WTC11 (cell line): ENCODE measurements at regions not wholly inside any gene's neighbourhood (a gene's known extent, or its start where the extent isn't known, plus 50 kb on each side); places are given as distances from the start of the nearest gene placed in this dataset.

Source experiments
- ATF3 ChIP-seq: sonication (generic); formaldehyde crosslinking; conservative IDR thresholded peaks from 2 replicates; pipeline ENCODE4 v1.8.1; 2022; ENCODE audit warnings: mild to moderate bottlenecking, missing genetic modification reagents
- CTCF ChIP-seq: fragments of 200-600 bp; IDR thresholded peaks from 2 replicates; pipeline ENCODE4 v1.8.0; 2022; ENCODE audit warnings: antibody characterized with exemption
- HMGXB4 ChIP-seq: sonication (generic); formaldehyde crosslinking; IDR thresholded peaks from 2 replicates; pipeline ENCODE4 v1.8.1; 2023; ENCODE audit warnings: mild to moderate bottlenecking, moderate library complexity, missing genetic modification reagents
- PREB ChIP-seq: sonication (generic); formaldehyde crosslinking; IDR thresholded peaks from 2 replicates; pipeline ENCODE4 v1.8.1; 2022; ENCODE audit warnings: mild to moderate bottlenecking, missing genetic modification reagents, moderate library complexity, borderline replicate concordance
- SMAD4 ChIP-seq: sonication (generic); formaldehyde crosslinking; IDR thresholded peaks from 2 replicates; pipeline ENCODE4 v1.8.0; 2022; ENCODE audit warnings: mild to moderate bottlenecking, missing genetic modification reagents
- TEAD4 ChIP-seq: sonication (generic); formaldehyde crosslinking; IDR thresholded peaks from 2 replicates; pipeline ENCODE4 v1.8.0; 2022; ENCODE audit warnings: mild to moderate bottlenecking, missing genetic modification reagents
- USF2 ChIP-seq: sonication (generic); formaldehyde crosslinking; IDR thresholded peaks from 2 replicates; pipeline ENCODE4 v1.8.1; 2023; ENCODE audit warnings: mild to moderate bottlenecking, missing genetic modification reagents, moderate library complexity

- TF ChIP-seq USF2 (CRISPR knock-in tag) (no peak), ATF3 (CRISPR knock-in tag) (no peak), PREB (no peak), CTCF (no peak), SMAD4 (CRISPR knock-in tag) (no peak), TEAD4 (CRISPR knock-in tag) (no peak), HMGXB4 (CRISPR knock-in tag) (no peak)
Observed at GRCh38 chr9:75687359-75687953, 203.0 kb upstream of the PCSK5 start.
